Activated CD8-positive, alpha-beta memory T cell treated with anti-CD3 and anti-CD28 coated beads, Interleukin-2, amount 10 ng/mL, durations not matched to agents 7 days and 5 days (primary cell): ENCODE measurements at regions not wholly inside any gene's neighbourhood (a gene's known extent, or its start where the extent isn't known, plus 50 kb on each side); places are given as distances from the start of the nearest gene placed in this dataset.

Experiments
- ATAC-seq: fragments of 150-1000 bp; cut with Tn5 transposase; one replicate; pipeline ENCODE4 v1.10.0; 2021; ENCODE audit warnings: moderate library complexity
- CTCF ChIA-PET: fragments of 350-600 bp; sonication (Branson Sonifier 250); formaldehyde crosslinking; loops from one replicate; lab custom pipeline; 2021; ENCODE audit warnings: antibody characterized with exemption; lab: Charles Lee
- DNase-seq: peaks from one replicate; pipeline ENCODE4 v3.0.0-alpha.2; 2020
- H3K27ac Mint-ChIP-seq: one replicate; pipeline ENCODE4 v1.8.0; 2021; ENCODE audit warnings: mild to moderate bottlenecking, mixed read lengths
- H3K27me3 Mint-ChIP-seq: one replicate; pipeline ENCODE4 v1.8.0; 2021; ENCODE audit warnings: mixed read lengths
- H3K36me3 Mint-ChIP-seq: one replicate; pipeline ENCODE4 v1.8.0; 2021; ENCODE audit warnings: mild to moderate bottlenecking, mixed read lengths
- H3K4me1 Mint-ChIP-seq: one replicate; pipeline ENCODE4 v1.8.0; 2021; ENCODE audit warnings: mixed read lengths
- H3K4me3 Mint-ChIP-seq: one replicate; pipeline ENCODE4 v1.8.0; 2021; ENCODE audit warnings: mild to moderate bottlenecking, moderate library complexity, mixed read lengths
- H3K9me3 Mint-ChIP-seq: one replicate; pipeline ENCODE4 v1.8.0; 2022; ENCODE audit warnings: low read depth, mixed read lengths

GRCh38 chr7:22962775-22963350, 51.1 kb downstream of the HYCC1 start:
- Mint-ChIP-seq H3K4me3 (no peak overlapping the region), H3K9me3 (no peaks in the 10 kb centered on the region), H3K36me3 (peaks cover 38% of the 10 kb centered on the region), H3K27me3 (no peaks in the 10 kb centered on the region), H3K27ac (no peak overlapping the region), H3K4me1 (no peaks in the 10 kb centered on the region)
- DNase-seq (no peak), ATAC-seq (no peak)
- CTCF ChIA-PET: no interaction called here

- H3K36me3 Mint-ChIP-seq: peaks cover 33% of the 10 kb centered on the region
Observed at GRCh38 chr7:22958742-22959141, 55.2 kb downstream of the HYCC1 start.

GRCh38 chr7:22954251-22954650, 59.7 kb downstream of the HYCC1 start:
- no peaks in the 10 kb centered on the region for H3K4me1 Mint-ChIP-seq
- no peaks in the 10 kb centered on the region for H3K9me3 Mint-ChIP-seq
- H3K27me3 Mint-ChIP-seq: no peaks in the 10 kb centered on the region
- H3K4me3 Mint-ChIP-seq: no peak overlapping the region
- CTCF ChIA-PET: no interaction called here
- no peak for ATAC-seq
- H3K27ac Mint-ChIP-seq: no peak overlapping the region
- peaks cover 17% of the 10 kb centered on the region for H3K36me3 Mint-ChIP-seq
- DNase-seq: no peak

More at GRCh38 chr7:22958742-22959141, 55.2 kb downstream of the HYCC1 start:
- no peaks in the 10 kb centered on the region for H3K9me3 Mint-ChIP-seq
- no peaks in the 10 kb centered on the region for H3K27me3 Mint-ChIP-seq
- CTCF ChIA-PET: interaction anchor here (2.0 kb wide), 1 partner anchor 96 kb away, joined by 7 read pairs; no protein-coding TSS in a partner anchor
- no peak overlapping the region for H3K27ac Mint-ChIP-seq
- no peak for DNase-seq
- ATAC-seq: no peak
- no peak overlapping the region for H3K4me3 Mint-ChIP-seq
- no peaks in the 10 kb centered on the region for H3K4me1 Mint-ChIP-seq

- CTCF ChIA-PET: interaction anchor here (0.8 to 1.1 kb wide), 3 partner anchors 60 to 103 kb away, joined by 3 read pairs; no protein-coding TSS in a partner anchor
Observed at GRCh38 chr7:22952306-22953015, 61.5 kb downstream of the HYCC1 start.

GRCh38 chr7:22949944-22950343, 64.0 kb downstream of the HYCC1 start:
- Mint-ChIP-seq H3K27ac (no peak overlapping the region), H3K9me3 (no peaks in the 10 kb centered on the region), H3K27me3 (no peaks in the 10 kb centered on the region), H3K4me3 (no peak overlapping the region), H3K36me3 (peaks cover 10% of the 10 kb centered on the region), H3K4me1 (no peaks in the 10 kb centered on the region)
- DNase-seq (no peak), ATAC-seq (no peak)
- CTCF ChIA-PET: interaction anchor here (0.8 to 1.0 kb wide), 2 partner anchors 17 to 106 kb away, joined by 3 read pairs; no protein-coding TSS in a partner anchor

More at GRCh38 chr7:22952306-22953015, 61.5 kb downstream of the HYCC1 start:
- Mint-ChIP-seq H3K27me3 (no peaks in the 10 kb centered on the region), H3K36me3 (peaks cover 10% of the 10 kb centered on the region), H3K4me1 (no peaks in the 10 kb centered on the region), H3K9me3 (no peaks in the 10 kb centered on the region), H3K4me3 (no peak overlapping the region), H3K27ac (no peak overlapping the region)
- ATAC-seq: no peak
- no peak for DNase-seq

- Mint-ChIP-seq H3K36me3 (peaks cover 10% of the 10 kb centered on the region), H3K27ac (no peak overlapping the region), H3K27me3 (no peaks in the 10 kb centered on the region), H3K9me3 (no peaks in the 10 kb centered on the region), H3K4me3 (no peak overlapping the region), H3K4me1 (no peaks in the 10 kb centered on the region)
- DNase-seq: no peak
- CTCF ChIA-PET: interaction anchor here (1.0 kb wide), 1 partner anchor 16 kb away, joined by 3 read pairs; no protein-coding TSS in a partner anchor
- no peak for ATAC-seq
Observed at GRCh38 chr7:22949221-22949620, 64.7 kb downstream of the HYCC1 start.

GRCh38 chr7:22948770-22949169, 65.2 kb downstream of the HYCC1 start:
- DNase-seq (no peak), ATAC-seq (no peak)
- Mint-ChIP-seq H3K9me3 (no peaks in the 10 kb centered on the region), H3K36me3 (peaks cover 10% of the 10 kb centered on the region), H3K27me3 (no peaks in the 10 kb centered on the region), H3K4me1 (no peaks in the 10 kb centered on the region), H3K4me3 (no peak overlapping the region), H3K27ac (no peak overlapping the region)
- CTCF ChIA-PET: no interaction called here

GRCh38 chr7:22945584-22945983, 68.3 kb downstream of the HYCC1 start:
- no peaks in the 10 kb centered on the region for H3K27me3 Mint-ChIP-seq
- H3K27ac Mint-ChIP-seq: no peak overlapping the region
- no peak for DNase-seq
- H3K4me3 Mint-ChIP-seq: no peak overlapping the region
- no peaks in the 10 kb centered on the region for H3K9me3 Mint-ChIP-seq
- no peaks in the 10 kb centered on the region for H3K4me1 Mint-ChIP-seq
- peaks cover 17% of the 10 kb centered on the region for H3K36me3 Mint-ChIP-seq
- no peak for ATAC-seq
- CTCF ChIA-PET: no interaction called here

- no peak overlapping the region for H3K27ac Mint-ChIP-seq
- H3K9me3 Mint-ChIP-seq: no peaks in the 10 kb centered on the region
- H3K4me3 Mint-ChIP-seq: no peak overlapping the region
- no peaks in the 10 kb centered on the region for H3K27me3 Mint-ChIP-seq
- ATAC-seq (no peak), DNase-seq (no peak)
- CTCF ChIA-PET: no interaction called here
- peaks cover 18% of the 10 kb centered on the region for H3K36me3 Mint-ChIP-seq
- no peaks in the 10 kb centered on the region for H3K4me1 Mint-ChIP-seq
Observed at GRCh38 chr7:22944510-22944909, 69.4 kb downstream of the HYCC1 start.

- Mint-ChIP-seq H3K36me3 (peaks cover 18% of the 10 kb centered on the region), H3K4me1 (no peaks in the 10 kb centered on the region), H3K4me3 (no peak overlapping the region), H3K27ac (no peak overlapping the region), H3K9me3 (no peaks in the 10 kb centered on the region), H3K27me3 (no peaks in the 10 kb centered on the region)
- no peak for ATAC-seq
- CTCF ChIA-PET: no interaction called here
- DNase-seq: no peak
Observed at GRCh38 chr7:22944022-22944421, 69.9 kb downstream of the HYCC1 start.

GRCh38 chr7:22942191-22942590, 71.7 kb downstream of the HYCC1 start:
- CTCF ChIA-PET: no interaction called here

GRCh38 chr7:22939842-22940241, 74.1 kb downstream of the HYCC1 start:
- H3K4me3 Mint-ChIP-seq: no peak overlapping the region
- ATAC-seq: no peak
- no peak for DNase-seq
- CTCF ChIA-PET: no interaction called here
- H3K27ac Mint-ChIP-seq: no peak overlapping the region
- no peaks in the 10 kb centered on the region for H3K27me3 Mint-ChIP-seq
- no peaks in the 10 kb centered on the region for H3K4me1 Mint-ChIP-seq
- peaks cover 11% of the 10 kb centered on the region for H3K36me3 Mint-ChIP-seq
- no peaks in the 10 kb centered on the region for H3K9me3 Mint-ChIP-seq

More at GRCh38 chr7:22942191-22942590, 71.7 kb downstream of the HYCC1 start:
- Mint-ChIP-seq H3K27me3 (no peaks in the 10 kb centered on the region), H3K9me3 (no peaks in the 10 kb centered on the region), H3K36me3 (peaks cover 18% of the 10 kb centered on the region), H3K4me1 (no peaks in the 10 kb centered on the region), H3K27ac (no peak overlapping the region), H3K4me3 (no peak overlapping the region)
- no peak for ATAC-seq
- no peak for DNase-seq

GRCh38 chr7:22937946-22938345, 76.0 kb downstream of the HYCC1 start:
- Mint-ChIP-seq H3K27me3 (peaks cover 5% of the 10 kb centered on the region), H3K4me1 (no peaks in the 10 kb centered on the region), H3K4me3 (no peak overlapping the region), H3K9me3 (no peaks in the 10 kb centered on the region), H3K36me3 (peaks cover 10% of the 10 kb centered on the region), H3K27ac (no peak overlapping the region)
- no peak for ATAC-seq
- CTCF ChIA-PET: interaction anchor here (1.1 kb wide), 1 partner anchor 118 kb away, joined by 3 read pairs; no protein-coding TSS in a partner anchor
- no peak for DNase-seq

- no peak overlapping the region for H3K4me3 Mint-ChIP-seq
- CTCF ChIA-PET: no interaction called here
- H3K27me3 Mint-ChIP-seq: peaks cover 15% of the 10 kb centered on the region
- no peaks in the 10 kb centered on the region for H3K4me1 Mint-ChIP-seq
- H3K27ac Mint-ChIP-seq: no peak overlapping the region
- DNase-seq: no peak
- H3K9me3 Mint-ChIP-seq: no peaks in the 10 kb centered on the region
- peaks cover 10% of the 10 kb centered on the region for H3K36me3 Mint-ChIP-seq
- no peak for ATAC-seq
Observed at GRCh38 chr7:22936246-22936645, 77.7 kb downstream of the HYCC1 start.
